Prostate gland (tissue), 2 donors: ENCODE measurements at regions not wholly inside any gene's neighbourhood (a gene's known extent, or its start where the extent isn't known, plus 50 kb on each side); places are given as distances from the start of the nearest gene placed in this dataset.

Experiments used
- POLR2AphosphoS5 ChIP-seq: sonication (generic); formaldehyde crosslinking; IDR thresholded peaks from one replicate; pipeline ENCODE4 v1.6.1; 2017; ENCODE audit warnings: antibody characterized with exemption
- TF ChIP-seq, protein P1 (sequence below), 4 experiments: fragments of 200-600 bp in 2 of 4; fragments of 450-650 bp in 2 of 4; sonication (generic) in 2 of 4; IDR thresholded peaks; 1 replicate in 3 of 4; 2 replicates in 1 of 4; pipeline ENCODE4 v1.5.1; 2016 to 2019; ENCODE audit warnings: antibody characterized with exemption in 4 of 4, mild to moderate bottlenecking in 2 of 4, moderate library complexity in 2 of 4

DNA sequence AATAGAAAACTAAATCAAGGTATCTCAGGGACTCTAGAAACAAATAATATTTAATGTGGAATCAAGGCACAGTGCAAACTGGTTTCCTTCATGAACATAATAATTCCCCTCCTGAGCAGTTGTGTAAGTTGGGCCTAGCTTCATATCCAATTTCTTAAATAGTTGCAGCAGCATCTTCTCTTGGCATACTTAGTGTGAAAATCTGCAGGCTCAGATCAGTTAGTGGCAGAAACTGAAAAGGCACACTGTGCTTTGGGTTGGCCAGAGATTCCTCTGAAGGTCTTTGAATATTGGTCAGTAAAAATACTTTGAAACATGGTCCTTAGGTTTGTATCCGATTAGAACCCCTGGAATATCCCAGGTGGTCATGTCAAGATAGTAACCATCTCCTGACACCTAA lies 52.5 kb downstream of the CHRM3 start:
- TF ChIP-seq, protein P1, sequence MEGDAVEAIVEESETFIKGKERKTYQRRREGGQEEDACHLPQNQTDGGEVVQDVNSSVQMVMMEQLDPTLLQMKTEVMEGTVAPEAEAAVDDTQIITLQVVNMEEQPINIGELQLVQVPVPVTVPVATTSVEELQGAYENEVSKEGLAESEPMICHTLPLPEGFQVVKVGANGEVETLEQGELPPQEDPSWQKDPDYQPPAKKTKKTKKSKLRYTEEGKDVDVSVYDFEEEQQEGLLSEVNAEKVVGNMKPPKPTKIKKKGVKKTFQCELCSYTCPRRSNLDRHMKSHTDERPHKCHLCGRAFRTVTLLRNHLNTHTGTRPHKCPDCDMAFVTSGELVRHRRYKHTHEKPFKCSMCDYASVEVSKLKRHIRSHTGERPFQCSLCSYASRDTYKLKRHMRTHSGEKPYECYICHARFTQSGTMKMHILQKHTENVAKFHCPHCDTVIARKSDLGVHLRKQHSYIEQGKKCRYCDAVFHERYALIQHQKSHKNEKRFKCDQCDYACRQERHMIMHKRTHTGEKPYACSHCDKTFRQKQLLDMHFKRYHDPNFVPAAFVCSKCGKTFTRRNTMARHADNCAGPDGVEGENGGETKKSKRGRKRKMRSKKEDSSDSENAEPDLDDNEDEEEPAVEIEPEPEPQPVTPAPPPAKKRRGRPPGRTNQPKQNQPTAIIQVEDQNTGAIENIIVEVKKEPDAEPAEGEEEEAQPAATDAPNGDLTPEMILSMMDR (IDR thresholded peaks at IDR 0.05) = no peak
- TF ChIP-seq POLR2AphosphoS5 = no peak
